ENCODE measurements at regions not wholly inside any gene's neighbourhood (a gene's known extent, or its start where the extent isn't known, plus 50 kb on each side); places are given as distances from the start of the nearest gene placed in this dataset.
"Not testable (repeated sequence)": the region's sequence is repeated elsewhere in the genome, so short reads cannot be mapped to it uniquely, and the experiment has no call there.

DNA sequence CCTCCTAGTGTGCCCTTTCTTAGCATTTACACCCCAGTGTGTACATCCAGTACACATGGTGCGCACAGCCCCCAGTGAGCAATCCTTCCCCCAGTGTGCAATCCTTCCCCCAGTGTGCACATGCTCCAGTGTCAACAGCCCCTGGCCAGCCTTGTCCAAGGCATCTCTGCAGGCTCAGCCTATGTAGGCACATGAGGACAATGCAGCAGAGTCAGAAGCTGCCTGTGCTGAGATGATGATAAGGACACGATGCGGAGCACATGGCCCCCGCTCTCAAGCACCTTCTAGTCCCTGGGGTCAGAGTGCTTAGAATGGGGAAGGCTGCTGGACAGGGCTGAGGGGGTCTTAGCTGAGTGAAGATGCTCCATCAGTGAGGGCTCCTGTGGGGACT is 69.8 kb downstream of the GADD45G start:
- no peak for FAIRE-seq

- no peak for FAIRE-seq
These were observed 70.4 kb downstream of the GADD45G start for GRCh38 chr9:89675058-89675742.

- no peak for FAIRE-seq
These were observed 71.5 kb downstream of the GADD45G start for GRCh38 chr9:89676281-89676680.

DNA sequence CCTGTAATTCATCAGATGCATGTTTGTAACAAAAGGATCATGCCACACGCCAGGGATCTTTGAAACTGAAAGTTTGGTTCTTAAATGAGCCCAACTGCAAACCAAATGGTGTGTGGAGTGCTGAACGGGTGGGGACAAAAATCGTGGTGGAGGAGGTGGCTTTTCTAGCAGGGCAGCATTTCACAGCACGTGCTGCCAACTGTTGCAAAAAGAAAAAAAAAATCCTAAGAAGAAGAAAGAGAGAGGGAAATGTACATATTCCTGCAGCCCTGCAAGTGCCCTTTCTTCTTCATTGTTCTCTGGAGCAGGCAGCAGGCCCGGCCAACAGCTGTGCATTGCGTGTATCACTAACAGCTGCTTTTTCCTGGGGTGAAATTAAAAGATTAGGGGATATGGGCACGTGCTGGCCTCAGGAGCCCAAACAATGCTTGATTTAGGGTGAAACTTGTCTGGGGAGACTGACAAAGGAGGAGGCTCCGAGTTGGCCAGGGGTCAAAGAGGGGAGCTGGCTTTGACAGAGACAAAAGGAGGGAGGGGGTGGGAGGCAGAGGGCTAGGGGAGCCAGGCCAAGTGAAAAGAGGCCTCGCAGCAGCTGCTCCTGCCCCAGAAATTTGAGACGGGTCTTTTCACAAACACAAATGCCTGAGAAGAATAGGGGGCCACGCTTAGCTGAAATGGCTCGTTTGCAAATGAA is 73.0 kb downstream of the GADD45G start:
- no peak for FAIRE-seq

DNA sequence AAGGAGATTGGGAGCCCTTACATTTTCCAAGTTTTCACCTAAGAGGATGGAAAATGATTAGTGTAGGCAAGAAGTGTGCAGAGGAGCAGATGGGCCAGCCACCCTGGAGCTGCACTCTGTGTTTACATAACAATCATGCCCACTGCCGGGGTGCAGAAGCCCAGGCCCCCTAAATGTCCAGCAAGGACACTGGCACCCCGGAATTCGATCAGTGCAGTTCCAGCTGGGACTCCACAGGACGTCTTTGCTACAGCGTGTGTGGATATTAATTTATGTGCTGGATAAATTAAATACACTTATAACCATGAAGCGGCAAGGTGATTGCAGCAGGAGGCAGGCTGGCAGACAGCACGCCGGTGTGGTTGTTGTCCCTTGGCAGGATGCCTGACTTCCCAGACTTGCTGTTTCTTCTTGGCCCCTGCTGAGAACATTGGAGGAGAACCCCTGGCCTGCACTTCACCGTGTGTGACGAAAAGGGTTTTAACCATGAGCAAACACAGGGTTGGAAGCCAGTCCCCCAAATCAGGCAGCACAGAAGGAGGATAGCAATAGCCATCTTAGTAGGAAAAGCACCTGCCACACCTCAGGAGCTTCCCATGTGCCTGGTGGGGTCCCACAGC is 73.7 kb downstream of the GADD45G start:
- FAIRE-seq: no peak

DNA sequence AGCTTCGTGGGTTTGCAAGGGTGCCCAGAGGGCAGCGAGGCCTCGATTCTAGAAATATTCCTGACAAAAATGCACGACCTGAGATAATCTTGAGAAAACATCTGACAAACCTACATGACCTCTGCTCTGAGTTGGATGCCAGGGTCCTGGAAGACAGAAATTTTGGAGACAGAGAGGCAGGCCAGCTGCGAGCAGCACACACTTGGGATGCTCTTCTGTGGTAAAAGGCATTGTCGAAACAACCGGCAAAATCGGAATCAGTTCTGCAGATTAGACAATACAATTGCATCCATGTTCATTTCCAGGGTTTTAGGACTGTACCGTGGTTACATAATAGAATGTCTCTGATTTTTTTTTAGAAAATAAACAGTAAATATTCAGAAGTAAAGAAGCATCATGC is 74.2 kb downstream of the GADD45G start:
- FAIRE-seq: no peak

- FAIRE-seq: no peak
These were observed 74.8 kb downstream of the GADD45G start for GRCh38 chr9:89679581-89679980.

GRCh38 chr9:89680547-89681467 is 76.0 kb downstream of the GADD45G start:
- FAIRE-seq: no peak

GRCh38 chr9:89681468-89681859 is 76.7 kb downstream of the GADD45G start:
- not testable (repeated sequence) for FAIRE-seq

- FAIRE-seq: no peak
These were observed 78.8 kb downstream of the GADD45G start for GRCh38 chr9:89683626-89684025.

DNA sequence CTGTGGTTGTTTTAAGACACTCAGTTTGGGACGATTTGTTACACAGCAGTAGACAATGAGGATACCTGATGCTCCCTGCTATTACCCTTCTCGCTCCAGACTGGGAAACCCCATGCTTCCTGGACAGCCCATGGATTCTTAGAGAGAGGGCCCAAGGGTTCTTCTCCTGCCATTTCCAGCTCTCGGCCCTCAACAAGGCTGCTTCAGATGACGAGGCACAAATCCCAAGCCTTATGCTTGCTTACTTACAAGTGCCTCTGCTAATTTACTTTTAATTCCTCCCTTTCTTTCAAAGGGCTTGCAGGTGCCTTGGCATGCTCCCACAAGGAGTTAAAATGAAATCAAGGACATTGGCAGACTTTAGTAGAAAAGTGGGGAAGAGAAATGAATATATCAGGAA is 79.4 kb downstream of the GADD45G start:
- no peak for FAIRE-seq

GRCh38 chr9:89684912-89685636 is 80.3 kb downstream of the GADD45G start:
- FAIRE-seq: no peak

DNA sequence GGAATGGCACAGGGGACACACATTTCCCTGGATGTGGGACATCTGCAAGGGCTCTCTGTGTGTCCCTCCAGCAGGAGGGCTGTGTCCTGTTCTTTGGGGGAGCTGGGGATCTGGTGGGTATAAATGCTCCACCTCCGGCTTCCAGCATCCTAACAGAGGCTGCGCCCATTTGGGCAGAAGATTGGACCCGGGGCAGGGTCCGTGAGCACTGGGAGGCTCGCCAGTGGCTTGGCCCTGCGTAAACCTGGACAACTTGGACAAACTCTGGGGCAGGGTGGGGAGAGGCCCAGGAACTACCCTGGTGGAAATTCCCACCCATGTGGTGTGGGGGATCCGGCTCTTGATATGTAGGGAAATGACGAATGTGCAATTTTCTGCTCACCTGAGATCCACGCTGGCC is 80.9 kb downstream of the GADD45G start:
- no peak for FAIRE-seq

- no peak for FAIRE-seq
These were observed 81.3 kb downstream of the GADD45G start for GRCh38 chr9:89686126-89686525.

GRCh38 chr9:89686621-89687020 is 81.8 kb downstream of the GADD45G start:
- no peak for FAIRE-seq

DNA sequence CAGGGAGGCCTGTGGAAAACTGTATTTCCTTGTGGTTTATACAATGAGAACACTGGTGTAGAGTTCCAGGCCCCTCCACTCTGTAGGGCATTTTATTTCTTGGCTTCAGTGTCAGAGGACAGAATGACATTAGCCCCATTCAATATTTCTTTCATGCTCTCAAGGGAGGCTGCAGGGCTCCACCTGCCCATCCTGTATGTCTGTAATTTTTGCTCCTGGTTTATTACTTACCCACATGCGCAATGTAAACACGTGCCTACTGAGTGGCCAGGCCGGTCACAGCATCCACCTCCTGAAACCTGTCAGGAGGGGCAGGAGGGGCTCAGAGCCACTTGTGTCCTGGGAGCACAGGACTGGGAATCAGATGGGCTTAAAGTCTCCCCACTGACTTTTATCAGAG is 82.4 kb downstream of the GADD45G start:
- FAIRE-seq: no peak

DNA sequence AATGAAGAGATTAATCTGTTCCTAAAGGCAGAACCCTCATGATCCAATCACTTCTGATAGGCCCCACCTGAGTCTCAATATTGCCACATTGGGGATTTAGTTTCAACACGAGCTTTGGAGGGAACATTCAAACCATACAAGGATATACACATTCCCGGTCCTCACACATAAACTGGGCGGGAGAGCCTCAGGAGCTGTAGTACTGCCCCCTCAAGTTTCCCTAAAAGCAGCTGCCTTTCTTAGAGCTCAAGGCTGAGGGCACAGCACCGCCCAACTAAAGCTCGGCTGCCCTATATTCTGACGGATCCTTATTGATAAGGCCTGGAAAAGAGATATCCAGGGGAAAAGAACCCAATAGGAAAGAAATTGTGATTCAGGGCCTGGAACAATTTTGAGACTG is 83.0 kb downstream of the GADD45G start:
- FAIRE-seq: no peak

GRCh38 chr9:89689321-89689720 is 84.5 kb downstream of the GADD45G start:
- FAIRE-seq: not testable (repeated sequence)

DNA sequence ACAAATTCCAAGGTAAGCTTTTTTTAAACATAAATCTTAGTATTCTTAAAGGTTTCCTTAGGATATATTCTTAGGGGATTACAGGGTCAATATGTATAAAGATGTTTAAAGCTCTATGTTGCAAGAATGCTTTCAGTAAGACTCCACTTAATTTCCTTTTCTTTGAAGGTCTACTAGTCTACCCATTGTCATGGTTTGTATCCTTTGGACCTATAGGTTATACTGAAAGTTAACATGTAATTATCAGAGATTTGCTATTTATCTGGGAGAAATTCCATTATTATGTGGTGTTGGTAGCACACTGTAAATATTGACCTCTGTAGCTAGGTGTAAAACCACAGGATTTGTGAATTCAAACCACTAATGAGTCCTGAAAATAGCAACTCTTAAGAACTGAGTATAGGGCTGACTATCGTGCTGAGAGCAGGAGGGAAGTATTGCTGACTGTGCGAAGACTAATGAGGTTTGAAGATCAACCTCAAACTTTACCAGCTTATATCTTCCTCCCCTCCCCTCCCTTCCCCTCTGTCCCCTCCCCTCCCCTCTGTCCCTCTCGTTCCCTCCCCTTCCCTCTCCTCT is 85.6 kb downstream of the GADD45G start:
- FAIRE-seq: no peak

DNA sequence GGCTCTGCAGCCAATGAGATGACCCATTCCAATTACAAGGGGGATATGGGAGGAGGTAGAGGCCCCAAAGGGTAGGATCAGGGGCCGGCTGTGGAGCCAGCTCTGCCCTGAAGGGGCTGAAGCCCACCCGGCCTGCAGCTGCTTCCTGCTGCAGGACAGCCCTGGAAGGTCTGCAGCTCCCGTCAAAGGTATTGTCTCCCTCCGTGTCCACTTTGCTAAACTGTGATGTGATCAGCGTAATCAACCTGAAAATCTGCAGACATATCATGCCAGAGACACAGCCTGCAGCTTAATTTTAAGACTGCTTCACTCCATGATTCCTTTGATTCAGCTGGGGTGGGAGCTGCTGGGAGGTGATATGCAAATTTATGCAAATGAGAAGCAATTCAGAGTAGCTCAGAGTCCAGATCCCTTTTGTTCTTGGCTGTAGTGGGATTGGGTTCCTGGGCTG is 90.7 kb downstream of the GADD45G start:
- FAIRE-seq: no peak

GRCh38 chr9:89695979-89696378 is 91.2 kb downstream of the GADD45G start:
- not testable (repeated sequence) for FAIRE-seq

DNA sequence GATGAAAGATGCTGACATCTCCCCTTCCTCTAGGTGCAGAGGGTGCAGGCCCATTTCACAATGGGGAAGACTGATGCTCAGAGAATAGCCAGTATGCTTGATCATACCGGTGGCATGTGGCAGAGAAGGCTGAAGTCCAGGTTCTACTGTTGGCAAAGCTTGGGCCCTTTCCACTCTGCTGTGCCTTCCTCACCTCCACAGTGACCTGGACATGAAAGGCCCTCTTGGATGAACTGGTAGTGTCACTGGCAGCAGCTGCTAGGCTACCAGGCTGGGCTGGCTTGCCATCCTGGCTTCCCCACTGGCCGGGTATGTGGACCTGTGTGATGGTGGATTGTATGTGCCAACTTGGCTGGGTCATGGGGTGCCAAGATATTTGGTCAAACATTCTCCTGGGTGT is 92.0 kb downstream of the GADD45G start:
- FAIRE-seq: no peak
